Umbilical cord (tissue), 1 donor: ENCODE measurements at regions not wholly inside any gene's neighbourhood (a gene's known extent, or its start where the extent isn't known, plus 50 kb on each side); places are given as distances from the start of the nearest gene placed in this dataset.

Experiments
- DNase-seq: peaks from one replicate; pipeline ENCODE4 v3.0.0-alpha.2; 2015; ENCODE audit warnings: low spot score

DNA sequence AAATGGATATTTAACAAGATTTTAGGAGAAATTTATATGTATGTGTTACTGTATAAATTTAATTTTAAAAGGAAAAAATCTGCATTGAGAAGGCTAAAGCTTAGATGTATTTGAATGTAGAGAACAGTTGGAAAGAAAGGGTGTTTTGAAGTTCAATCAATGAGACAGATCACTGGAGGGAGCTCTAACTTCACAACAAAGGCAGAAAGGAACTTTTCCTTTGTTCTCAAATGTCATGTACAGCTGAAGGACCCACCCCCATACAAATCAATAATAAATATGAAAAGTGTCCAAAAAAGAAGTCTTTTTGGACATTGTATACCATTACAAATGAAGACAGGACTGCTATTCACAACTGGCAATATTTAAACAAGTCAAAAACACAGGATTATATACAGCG lies 403.4 kb downstream of the DNAJB9 start:
- DNase-seq: peak; percentile 57

DNA sequence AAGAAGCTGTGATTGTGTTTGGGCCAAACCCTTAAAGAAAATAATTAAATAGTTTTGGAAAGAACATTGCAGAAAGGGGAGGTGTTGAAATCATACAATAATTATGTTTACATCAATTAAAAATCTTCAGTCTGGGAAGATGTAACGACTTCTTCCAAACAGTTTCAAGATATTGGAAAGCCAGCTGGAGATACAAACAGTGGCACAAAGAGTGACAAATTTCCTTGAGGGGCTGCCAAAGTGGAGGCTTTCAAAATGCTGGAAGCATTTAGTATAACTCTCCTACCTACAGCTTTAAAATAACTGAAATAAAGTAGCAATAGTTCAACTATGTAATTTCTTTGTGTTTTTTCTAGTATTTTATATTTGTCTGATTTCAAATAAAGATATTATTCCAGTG lies 405.0 kb downstream of the DNAJB9 start:
- no peak for DNase-seq

- DNase-seq: no peak
Measured at GRCh38 chr7:108985037-108985436, 415.4 kb downstream of the DNAJB9 start.

GRCh38 chr7:108989319-108989718 lies 419.6 kb downstream of the DNAJB9 start:
- no peak for DNase-seq

DNA sequence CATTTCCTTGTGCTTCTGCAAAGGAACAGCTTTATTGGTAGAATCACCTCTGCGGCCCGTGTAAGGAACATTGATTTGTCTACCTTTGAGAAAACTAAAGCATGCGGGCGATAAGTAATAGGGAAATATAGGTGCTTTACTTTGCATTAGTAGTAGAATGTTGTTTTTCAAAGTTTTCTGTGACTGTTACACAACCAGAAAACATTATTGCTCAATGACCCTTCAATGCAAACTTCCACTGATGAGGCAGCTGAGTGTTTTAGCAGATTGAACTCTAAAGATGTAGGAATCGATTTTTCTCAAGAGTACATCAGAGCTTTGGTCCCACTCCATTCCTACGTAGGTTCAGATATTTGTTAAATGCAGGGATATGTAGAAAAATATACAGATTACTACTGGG lies 427.8 kb downstream of the DNAJB9 start:
- no peak for DNase-seq

DNA sequence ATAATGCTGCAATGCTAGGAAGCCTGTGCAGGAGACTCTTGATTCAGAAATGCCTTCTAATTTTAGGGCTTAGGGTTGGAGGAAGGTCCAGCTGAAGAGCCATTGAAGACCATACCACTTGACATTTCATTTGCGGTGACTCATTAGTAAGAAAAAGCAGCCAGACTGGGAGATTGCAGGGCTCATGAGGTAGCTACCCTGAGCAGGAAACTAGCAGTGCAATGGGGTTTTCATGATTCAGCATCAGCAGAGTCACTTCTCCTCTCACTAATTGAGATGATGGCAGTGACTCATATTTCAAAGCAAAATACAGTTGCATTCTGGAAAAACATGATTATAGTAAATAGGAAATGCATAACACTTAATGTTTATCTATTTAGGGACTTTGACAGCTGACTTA lies 434.1 kb downstream of the DNAJB9 start:
- DNase-seq: no peak

DNA sequence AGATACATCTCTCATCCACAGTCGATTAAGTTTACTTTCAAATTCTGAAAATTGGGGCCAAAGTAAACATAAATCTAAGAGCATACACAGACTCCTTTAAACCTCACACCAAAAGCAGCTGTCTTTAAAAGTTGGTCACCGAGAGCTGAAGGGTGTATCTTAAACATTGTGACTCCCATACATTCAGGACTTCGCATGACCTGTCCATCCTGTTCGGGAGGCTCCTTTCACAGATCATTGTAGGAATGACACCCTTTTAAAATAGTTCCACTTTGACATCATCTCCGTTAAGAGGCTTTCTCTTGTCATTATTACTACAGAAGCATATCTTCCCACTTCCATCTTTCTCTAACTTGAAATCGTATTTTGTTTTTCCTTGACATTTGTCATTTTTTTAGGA lies 440.0 kb downstream of the DNAJB9 start:
- DNase-seq: peak; percentile 21

DNA sequence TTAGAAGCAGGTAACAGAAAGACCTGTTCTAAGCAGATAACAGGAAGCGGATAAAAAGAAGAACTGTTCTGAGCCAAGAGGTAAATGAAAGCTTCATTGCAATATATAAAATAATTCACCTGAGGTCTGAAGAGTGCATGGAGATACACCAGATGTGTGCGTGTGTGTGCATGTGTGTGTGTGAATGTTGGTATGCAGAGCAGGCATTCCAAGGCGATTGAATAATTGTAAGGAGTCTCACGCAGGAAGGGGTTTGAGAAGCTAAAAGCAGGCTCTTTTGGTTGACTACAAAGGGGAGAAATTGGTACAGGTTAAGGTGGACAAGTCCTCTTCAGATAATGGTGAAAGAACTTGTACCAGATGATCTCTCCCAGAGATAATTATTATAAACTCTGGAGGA lies 450.6 kb downstream of the DNAJB9 start:
- DNase-seq: peak; percentile 21

- DNase-seq: no peak
Measured at GRCh38 chr7:109021390-109021789, 451.7 kb downstream of the DNAJB9 start.

DNA sequence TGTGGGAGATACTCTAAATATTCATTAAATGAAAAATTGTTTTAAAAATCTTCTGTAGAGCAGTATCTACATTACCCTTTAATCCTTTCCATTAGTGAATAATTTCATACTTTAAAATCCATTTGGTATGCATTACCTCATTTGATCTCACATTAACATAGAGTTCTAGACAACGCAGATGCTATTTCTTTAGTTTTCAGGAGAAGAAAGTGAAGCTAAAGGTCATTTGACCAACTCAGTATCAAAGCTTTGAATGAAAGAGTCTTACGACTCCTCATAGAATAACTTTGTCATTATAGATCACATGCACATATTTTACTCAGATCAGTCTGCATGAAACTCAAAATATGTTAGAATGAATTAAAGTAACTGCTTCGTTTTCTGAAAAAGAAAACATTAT lies 460.2 kb downstream of the DNAJB9 start:
- no peak for DNase-seq

DNA sequence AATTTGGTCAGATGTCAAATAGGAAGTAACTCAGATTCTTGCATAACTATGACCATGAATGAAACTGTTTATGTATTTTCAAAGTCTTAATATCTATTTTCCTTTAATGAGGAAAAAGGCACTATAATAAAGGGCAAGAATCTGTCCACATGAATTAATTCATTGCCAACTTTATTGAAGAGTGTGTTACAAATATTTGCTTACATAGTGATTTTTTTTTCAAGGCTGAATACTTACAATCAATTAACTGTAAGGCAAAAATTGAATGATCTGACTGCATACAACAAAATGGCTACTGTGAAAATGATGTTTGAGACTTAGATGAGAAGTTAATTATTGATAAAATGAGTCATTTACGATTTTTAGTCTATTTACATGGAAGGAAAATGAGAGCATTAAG lies 475.0 kb downstream of the DNAJB9 start:
- DNase-seq: no peak

DNA sequence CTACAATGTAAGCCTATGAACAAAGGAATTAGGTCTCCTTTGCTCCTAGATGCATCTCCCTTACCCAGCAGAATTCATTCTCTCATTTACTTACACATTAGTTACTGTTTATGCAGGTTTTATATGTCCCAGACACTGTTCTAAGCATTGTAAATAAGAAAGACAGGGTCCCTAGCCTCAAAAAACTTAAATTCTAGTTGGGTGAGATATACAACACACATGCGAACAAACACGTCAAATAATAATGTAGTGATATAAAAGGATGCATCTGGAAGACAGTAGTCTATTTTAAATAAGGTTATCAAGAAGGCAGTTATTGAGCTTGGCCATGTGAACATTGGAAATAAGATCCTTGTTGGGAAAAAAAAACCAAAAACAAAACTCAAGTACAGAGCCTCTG lies 479.7 kb downstream of the DNAJB9 start:
- DNase-seq: no peak

- no peak for DNase-seq
Measured at GRCh38 chr7:109059089-109059488, 489.4 kb downstream of the DNAJB9 start.

- no peak for DNase-seq
Measured at GRCh38 chr7:109062798-109063197, 493.1 kb downstream of the DNAJB9 start.

GRCh38 chr7:109073543-109073942 lies 503.9 kb downstream of the DNAJB9 start:
- no peak for DNase-seq

- no peak for DNase-seq
Measured at GRCh38 chr7:109076396-109076972, 506.8 kb downstream of the DNAJB9 start.

- no peak for DNase-seq
Measured at GRCh38 chr7:109091042-109091441, 521.4 kb downstream of the DNAJB9 start.

- no peak for DNase-seq
Measured at GRCh38 chr7:109092268-109092667, 522.6 kb downstream of the DNAJB9 start.

DNA sequence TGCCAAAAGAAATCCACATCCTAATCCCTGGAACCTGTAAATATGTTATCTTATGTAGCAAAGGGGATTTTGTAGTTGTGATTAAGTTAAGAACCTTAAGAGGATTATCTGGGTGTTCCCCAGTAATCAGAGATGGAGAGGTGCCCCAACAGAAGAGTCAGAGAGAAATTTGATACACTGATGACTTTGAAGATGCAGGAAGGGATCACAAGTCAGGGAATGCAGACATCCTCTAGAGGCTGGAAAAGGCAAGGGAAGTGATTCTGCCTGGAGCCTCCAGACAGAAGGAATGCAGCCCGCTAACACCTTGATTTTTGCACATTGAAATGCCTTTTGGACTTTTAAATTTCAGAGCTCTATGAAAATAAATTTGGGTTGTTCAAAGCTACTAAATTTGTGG lies 531.7 kb downstream of the DNAJB9 start:
- DNase-seq: no peak

- DNase-seq: no peak
Measured at GRCh38 chr7:109109558-109109957, 539.9 kb downstream of the DNAJB9 start.

DNA sequence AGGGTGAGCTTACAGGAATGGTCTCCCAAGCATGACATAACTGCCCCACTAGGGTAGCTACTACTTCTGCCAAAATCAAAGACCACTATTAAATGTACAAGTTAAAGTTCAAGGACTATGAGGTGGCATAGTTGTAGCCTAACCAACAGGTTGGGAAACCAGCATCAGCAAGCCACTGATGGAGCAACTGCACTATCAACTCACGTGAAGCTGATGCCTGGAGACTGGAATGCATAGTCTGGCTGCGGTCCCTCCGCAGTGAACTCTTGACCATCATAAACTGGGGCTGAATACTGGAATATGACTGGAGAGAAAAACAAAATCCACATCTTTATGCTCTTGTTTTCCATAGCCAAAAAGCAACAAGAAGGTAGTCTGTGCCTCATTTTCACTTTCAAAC lies 541.4 kb downstream of the DNAJB9 start:
- no peak for DNase-seq

- no peak for DNase-seq
Measured at GRCh38 chr7:109121599-109122300, 552.1 kb downstream of the DNAJB9 start.

DNA sequence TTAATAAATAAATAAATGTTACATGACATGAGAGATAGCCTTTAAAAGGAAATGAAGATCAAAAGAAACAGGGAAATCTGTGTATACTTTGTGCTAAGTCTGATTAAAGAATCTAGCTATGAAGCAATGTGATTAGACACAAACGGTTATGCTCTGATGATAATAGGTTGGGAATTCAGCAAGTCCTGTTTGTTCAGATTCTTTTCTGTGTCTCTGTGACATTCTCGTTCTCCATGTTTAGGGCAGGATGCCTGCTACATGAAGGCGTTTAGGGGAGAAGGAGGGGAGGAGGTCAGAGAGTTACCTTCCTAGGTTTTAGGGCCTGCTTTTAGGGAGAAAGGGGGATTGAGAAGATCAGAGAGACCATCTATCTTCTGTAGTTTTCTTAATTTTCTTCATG lies 555.3 kb downstream of the DNAJB9 start:
- DNase-seq: peak; percentile 59
